NCI-H1105 treated with DMSO at 0.1 percent for 48 hours (cell line): ENCODE measurements at regions not wholly inside any gene's neighbourhood (a gene's known extent, or its start where the extent isn't known, plus 50 kb on each side); places are given as distances from the start of the nearest gene placed in this dataset.

ENCODE experiments used
- DNase-seq: peaks from one replicate; lab custom pipeline; 2025; lab: John Stamatoyannopoulos, UW

DNA sequence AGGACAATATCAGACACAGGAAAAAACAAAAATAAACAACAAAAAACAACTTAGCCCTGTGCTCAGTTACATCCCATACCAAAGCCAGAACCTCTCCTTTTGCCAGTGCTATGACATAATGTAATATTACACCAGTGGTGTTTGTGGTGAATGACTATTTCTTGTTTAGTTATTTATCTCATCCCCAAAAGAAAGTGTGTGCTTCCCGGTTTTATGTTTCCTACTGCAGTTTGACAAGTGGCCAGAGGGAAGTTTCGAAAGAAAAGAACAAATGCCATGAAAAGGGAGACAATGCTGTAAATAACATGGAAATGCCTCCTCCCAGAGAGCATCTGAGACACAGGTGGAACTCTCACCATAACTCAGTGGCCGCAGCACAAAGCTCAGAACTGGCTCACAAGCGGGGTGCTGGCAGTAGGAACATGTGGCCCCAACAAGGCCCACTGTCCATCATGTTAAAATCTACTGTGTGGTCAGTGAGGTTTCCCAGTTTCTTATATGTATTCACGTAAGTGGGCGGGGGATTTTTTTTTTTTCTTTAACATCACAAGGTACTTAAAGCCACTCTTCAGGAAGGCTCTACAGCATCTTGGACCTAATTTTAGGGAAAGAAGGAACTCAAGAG is 158.2 kb downstream of the BARHL2 start:
- DNase-seq, result no peak

DNA sequence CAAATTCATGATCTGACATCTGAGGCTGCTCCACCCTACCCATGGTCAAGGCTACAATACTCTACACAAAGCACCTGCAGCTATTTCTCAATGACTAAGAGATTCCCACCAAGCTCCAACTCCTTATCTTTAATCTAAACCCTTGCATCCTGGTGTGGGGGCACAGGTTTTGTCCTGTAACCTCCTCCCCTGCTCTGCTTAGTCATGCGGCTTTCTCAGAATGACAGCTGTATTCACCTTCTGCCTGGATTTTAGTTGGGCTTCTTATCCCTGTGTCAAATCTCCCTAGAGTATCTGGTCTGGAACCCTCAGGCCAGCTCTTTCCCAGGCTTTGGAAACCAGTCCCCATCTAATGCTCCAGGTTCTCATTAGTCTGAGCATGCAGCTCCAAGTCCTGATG is 159.0 kb downstream of the BARHL2 start:
- DNase-seq, result no peak

DNA sequence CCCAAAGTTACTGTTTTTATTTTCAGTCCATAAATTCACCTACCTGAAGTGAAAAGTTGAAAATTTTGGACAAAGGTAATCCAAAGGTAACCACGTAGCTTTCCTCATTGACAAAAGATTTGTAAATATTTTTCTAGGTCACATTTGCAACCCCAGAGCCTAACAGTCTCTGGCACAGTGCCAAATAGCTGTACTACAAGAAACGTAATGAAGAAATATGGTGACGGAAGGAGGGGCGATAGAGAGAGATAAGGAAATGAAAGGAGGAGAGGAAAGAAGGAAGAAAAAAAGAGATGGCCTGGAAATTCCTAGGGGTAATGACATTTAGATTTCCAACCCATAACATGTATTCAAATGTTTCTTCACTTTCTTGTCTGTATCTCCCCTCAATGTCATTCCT is 159.4 kb downstream of the BARHL2 start:
- no peak for DNase-seq

DNA sequence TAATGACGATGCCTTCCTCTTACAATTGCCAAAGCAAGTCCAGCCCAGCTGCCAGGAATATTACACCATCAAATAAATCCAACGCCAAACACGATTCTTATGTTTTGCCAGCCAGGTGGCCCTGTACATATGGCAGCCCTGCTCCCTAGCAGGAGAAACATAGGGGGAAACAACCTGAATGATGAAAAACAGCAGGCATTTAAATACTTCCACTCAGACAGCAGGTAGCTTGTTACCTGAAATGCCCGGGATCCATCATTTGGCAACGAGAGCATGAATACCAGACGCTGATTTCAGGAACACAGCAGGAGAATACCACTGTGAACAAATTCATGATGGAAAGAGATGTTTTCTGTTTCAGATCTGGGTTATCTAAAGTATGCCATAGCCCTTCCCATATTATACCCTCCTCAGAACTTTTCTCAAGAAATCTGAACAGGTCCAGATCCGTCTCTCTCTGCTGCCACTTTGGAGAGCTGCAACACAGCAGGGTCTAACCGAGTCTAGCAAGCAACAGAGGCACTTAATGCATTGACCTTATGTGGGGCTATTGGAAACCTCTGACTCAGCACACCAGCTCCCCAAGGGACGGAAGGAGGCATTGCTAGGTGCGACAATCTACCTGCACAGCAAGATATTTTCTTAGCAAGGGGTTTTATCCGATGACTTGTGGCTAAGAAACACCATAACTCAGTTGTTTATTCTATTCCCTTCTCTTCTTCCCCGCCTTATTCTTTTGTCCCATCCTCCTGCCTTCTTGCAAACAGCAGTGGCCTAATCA is 166.3 kb downstream of the BARHL2 start:
- DNase-seq, result no peak

DNA sequence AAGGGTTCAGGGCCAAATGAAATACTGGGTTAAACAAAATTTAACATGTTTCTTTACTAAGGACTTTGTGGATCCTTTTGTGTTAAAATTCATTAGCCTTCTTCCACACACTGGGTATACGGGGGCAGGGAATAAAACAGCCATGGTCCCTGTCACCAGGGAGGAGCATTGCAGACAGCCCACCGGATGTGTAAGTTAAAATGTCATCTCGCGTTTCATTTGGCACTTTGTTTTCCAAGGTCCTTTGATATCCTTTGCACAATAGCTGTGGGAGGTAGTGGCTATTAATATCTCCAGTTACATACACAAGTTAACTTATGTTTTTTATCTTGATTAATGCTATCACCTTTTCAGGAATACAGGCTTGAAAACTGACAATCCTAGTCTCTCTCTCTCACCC is 172.7 kb downstream of the BARHL2 start:
- peak; percentile 8 for DNase-seq

DNA sequence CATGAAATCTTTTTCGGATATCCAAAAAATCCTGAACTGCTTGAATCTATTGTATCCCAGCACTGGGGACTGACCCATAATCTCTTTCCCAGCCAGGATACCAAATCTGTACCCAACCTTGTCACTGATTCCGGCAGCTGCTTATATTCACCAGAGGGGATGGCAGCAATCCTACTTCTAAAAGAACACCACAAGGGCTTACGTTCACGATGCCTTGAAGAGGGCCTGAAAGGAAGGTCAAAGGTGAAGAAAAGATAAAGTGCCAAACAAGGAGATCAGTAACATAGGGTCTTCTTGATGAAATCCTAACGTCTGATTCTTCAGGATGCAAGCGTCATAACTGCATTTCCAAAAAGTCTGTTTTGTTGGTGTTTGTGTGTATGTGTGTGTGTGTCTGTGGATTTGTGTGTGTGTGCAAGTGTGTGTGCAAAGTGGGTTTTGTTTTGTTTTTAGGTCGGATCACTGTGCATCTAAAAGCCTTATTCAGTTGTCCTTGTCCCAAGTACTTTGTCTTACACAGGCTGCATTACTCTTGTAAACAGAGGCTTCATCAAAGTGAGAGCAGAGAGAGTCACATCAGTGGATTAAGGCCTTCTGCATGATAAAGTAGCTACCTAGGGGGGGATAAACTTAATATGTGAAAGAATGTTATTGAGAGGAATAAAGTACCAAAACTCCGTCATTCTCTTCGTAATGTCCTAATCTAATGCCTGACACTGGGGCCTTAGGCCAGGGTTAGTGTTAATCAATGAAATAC is 179.3 kb downstream of the BARHL2 start:
- DNase-seq, result no peak

DNA sequence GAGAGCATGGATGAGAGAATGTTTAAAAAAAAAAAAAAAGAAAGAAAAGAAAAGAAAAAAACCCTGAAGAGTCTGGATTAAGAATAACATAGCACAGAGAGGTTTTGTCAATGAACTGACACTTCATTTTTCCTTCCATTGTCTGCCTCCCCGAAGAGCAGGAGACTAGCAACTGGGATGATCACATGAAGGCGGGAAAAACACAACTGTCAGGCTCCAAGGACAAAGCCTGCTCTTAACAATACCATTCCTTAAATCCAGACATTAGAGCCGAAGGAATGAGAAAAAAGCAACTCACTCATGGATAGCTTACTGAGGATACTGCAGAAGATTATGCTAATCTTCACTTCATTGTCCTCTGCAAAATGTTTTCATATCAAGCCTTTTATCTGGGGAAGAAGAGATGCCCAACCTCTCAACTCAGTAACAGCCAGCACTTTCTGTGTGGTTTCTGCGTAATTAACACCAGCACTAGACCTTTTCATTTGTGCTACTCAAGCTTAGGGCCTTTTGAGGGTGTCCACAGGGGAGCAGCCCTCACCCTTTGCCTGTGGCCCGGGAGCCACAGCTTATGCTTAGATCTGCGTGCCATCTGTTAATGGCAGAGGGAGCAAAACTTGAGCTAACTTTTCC is 182.3 kb downstream of the BARHL2 start:
- DNase-seq, result no peak

DNA sequence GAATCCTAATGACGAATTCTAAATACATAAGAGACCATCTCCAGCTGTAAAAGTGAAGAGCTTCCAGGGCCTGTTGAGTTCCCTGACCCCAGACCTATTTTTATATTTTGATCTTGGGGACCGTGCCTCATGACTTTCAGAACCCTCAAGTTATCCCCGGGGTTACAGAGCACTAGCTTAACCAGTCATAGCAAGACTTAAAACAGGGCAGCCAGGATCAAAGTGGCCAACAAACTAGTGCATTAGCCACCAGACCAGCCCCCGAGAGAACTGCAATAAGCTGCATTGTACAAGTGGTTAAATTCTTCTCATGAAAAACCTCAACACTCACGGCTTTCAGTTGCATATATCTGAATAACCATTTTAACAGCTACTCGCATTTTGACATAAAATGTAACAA is 183.0 kb downstream of the BARHL2 start:
- DNase-seq, result no peak

DNA sequence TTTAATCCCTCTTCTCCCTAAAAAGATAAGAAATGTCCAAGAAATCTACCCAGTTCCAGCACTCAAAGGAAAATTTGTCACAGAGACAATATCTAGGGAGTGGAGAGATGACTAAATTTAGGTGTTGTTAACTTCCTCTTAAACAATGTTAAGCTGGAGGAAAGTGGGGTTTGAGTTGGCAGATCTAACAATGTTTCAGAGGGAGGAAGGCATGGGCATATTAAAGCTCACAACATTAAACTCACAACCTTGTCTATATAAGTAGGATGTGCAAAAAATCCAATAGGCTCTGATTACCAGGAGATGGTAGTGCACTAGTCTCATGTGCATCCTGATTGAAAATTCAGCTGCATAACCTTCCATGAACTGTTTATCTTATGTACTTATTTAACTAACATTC is 190.1 kb downstream of the BARHL2 start:
- no peak for DNase-seq

DNA sequence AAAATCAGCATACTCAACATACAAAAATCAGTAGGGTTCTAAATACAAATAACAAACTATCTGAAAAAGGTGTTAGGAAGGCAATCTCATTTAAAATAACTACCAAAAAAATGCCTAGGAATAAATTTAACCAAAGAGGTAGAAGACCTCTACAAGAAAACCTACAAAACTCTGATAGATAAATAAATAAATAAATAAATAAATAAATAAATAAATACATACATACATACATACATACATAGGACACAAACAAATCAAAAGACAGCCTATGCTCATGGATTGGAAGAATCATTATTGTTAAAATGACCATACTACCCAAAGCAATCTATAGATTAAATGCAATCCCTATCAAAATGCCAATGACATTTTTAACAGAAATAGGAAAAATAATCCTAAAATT is 194.7 kb downstream of the BARHL2 start:
- no peak for DNase-seq

DNA sequence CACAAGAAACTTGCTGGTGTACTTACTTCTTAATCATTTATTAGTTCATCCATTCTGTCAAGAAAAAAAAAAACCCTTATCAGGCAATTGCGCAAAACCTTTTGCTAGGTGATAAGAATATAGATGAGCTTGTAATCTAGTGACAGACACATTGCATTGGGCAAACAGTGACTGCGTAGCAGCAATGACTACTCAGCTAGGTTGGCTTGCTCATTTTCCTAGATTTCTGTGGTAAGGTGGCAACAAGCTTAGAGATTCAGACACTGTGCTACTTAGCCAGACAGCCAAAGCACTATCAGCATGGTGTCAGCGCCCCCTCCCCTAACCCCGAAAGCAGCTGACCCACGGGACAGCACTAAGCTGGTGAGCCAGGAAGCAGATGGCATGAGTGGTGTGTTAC is 203.1 kb downstream of the BARHL2 start:
- no peak for DNase-seq

DNA sequence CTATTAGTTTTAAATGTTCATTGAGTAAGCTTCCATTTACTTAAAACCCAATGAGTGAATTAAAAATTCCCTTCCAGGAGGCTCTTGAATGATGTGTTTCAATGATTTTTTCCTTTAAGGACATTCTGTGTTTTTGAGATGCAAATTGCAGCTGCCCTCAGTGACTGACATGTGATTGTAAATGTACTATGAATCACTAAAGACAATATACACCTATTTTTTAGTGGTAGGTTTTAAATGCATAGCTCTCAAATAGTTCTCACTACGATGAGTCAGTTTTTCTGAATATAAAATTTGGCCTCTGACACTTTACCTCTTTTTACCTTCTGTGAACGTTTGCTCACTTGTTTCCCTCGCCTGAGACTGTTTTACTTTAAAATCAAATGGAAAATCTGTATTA is 204.7 kb downstream of the BARHL2 start:
- no peak for DNase-seq

DNA sequence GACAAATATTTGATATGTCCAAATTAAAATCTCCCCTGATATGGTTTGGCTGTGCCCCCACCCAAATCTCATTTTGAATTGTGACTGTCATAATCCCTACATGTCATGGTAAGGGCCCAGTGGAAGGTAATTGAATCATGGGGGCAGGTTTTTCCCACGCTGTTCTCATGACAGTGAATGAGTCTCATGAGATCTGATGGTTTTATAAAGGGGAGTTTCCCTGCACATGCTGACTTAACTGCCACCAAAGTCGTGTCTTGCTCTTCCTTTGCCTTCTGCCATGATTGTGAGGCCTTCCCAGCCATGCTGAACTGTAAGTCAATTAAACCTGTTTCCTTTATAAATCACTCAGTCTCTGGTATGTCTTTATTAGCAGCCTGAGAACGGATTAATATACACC is 207.0 kb downstream of the BARHL2 start:
- DNase-seq, result no peak

DNA sequence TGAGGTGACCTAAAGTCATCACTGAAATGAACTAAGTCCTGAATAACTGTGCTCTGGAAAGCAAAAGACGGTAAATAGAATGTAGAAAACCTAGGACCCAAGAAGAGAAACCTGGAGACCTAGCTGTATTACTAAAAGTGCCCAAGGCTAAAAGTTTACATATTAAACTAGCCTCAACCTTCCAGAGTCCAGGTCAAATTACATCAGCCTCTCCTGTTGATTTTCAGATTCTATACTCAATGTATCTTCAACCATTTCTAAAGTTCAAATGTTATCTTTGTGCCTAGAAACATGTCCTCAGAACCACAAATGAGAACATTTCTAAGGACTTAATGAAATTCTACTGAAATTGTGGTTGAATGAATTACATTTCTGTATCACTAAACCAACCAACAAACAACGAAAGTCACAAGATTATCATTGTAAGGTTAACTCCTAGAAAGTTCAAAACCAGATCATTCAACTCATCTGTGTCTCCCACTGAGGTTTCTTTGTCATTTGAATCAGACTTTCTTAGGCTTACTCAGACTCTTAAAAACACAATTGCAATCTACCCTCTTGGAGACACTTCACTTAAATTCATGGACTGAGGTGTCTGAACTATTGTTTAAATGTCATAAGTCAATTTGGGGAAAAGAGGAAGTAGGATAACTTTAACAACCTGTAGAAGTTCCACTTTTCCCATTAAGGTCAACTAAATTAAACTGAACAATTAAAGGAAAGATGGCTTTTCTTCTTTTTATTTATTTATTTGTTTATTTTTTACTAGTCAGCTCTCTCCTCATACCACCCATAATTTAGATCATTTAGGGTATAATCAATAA is 207.7 kb downstream of the BARHL2 start:
- DNase-seq, result no peak

DNA sequence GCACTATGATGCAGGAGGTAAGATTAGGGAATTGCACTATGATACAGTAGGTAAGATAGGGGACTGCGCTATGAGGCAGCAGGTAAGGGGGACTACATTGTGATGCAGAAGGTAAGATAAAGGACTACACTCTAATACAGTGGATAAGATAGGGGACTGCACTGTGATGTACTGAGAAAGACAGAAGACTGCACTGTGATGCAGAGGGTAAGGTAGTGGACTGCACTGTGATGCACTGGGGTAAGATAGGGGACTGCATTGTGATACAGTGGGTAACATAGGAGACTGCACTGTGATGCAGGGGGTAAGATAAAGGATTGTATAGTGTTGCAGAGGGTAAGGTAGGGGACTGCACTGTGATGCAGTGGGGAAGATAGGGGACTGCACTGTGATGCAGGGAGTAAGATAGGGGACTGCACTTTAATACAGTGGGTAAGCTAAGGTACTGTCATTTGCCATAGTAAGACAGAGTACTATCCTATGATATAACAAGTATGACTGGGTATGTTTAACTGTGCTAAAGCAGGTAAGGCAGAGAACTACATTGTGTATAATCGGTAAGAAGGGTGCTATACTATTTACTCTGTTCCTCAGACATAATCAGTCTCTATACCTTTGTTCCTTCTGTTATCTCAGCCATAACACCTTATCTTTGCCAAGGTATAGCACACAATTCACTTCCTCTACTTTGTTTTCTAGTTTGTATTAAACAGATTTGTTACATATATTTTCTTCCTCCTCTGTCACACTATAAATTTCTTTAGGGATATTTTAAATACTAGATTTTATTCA is 208.5 kb downstream of the BARHL2 start:
- no peak for DNase-seq

DNA sequence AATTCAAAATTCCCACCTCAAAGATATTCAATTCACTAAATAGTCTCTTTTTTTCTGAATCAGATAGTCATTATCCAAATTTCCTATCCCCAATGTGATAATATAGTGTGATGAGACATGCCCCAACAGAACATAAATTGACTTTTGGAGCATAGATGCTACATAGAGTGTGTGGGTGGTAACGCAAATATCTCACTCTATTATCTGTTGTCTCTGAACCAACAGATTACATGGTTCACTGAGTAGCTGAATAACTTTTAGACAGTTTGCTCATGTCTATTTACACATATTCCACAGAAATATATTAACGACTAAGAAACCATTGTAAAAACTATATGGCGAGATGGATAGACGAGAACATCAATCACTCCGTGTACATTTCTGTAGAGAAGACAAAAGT is 209.9 kb downstream of the BARHL2 start:
- no peak for DNase-seq

DNA sequence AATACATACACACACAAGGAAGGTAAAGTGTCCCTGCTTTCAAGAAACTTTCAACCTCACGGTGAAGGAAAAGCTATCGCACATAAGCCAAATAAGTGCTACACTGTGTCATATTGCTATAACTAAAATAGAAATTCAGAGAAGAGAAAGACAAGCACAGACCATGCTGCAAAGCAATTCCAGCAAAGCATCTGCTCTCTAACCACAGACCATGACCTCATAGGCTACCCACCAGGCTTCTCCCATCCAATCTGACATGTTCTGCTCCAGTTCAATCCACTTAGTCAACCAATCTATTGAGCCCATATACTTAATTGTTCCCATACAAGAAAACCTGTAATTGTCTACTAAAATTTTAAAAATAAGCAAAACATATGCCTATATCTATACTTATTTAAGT is 211.3 kb downstream of the BARHL2 start:
- no peak for DNase-seq

DNA sequence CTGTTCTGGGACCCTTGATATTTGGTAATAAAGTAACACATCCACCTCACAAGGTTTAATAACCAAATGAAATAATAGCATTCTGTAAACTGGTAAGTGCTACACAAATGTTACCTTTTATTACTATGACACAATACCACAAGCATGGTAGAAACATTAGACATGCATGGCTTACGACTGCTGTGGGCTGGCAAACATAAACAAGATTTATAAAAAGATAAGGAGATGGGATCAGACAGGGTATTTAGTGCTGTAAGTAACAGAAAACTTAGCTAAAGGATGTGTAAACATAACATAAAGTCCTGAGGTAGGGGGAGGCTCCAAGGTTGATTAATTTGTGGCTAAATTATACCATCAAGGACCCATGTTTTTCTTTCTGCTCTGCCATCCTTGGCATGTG is 212.6 kb downstream of the BARHL2 start:
- no peak for DNase-seq

DNA sequence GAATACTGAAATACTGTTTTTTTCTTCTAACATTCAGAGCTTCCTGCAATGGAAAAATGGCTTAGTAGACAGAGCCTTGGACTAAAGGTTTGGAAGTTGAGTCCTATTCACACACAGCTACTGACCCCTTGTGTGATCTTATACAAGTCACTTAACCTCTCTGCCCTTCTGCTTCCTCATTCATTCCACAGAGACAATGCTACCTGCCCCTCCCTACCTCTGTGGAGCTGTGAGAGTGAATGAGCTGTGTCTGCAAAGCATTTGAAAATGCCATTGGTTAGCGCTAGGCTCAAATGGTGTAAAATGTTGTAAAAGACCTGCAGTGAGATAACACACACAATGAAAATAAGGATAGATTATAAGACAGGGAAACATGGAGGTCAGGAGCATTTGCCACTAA is 214.4 kb downstream of the BARHL2 start:
- DNase-seq, result no peak

DNA sequence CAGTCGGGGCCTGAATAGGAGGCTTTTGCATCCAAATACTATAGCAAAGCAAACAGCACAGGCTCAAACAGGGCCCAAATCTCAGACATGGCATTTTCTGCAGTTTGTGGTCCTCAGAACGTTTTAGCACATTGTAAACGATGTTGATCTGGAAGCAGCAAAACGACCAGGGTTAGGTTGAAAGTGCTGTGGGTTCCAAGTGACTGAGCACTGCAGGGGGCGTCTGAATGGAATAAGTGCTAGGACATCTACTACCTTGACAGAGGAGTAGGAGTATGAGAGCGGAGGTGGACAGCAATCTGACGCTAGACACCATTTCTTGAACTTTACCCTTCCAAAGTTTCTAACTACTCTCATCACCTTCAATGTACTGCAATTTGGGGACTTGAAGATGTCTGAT is 214.9 kb downstream of the BARHL2 start:
- DNase-seq, result no peak

DNA sequence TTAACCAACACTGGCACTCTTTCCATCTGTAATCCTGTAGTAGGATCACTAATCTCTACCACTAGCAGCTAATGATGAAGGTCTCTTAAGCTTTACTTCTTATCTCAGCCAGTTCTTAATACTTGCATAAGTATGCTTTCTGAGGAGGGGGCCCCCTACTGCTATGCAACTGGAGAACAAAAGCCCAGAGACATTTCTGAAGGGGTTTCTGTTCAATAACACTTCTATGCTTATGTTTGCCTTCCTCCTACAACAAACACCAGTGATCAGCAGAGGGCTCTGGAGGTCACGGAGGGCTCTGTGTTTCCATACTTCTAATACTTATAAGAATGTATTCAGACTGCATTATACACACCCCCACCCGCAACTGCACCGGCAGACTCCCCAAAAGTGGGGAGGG is 215.8 kb downstream of the BARHL2 start:
- DNase-seq, result no peak
